SJSA1 (cell line): ENCODE measurements at regions not wholly inside any gene's neighbourhood (a gene's known extent, or its start where the extent isn't known, plus 50 kb on each side); places are given as distances from the start of the nearest gene placed in this dataset.
"Not testable (repeated sequence)": the region's sequence is repeated elsewhere in the genome, so short reads cannot be mapped to it uniquely, and the experiment has no call there.

Source experiments
- DNase-seq, 2 experiments: peaks; one replicate each; pipeline ENCODE4 v3.0.0-alpha.2; 2015 to 2020; ENCODE audit warnings: low spot score in 2 of 2, low read depth in 1 of 2
- H3K27ac ChIP-seq: fragments of 250-450 bp; sonication (Bioruptor Pico); 2 replicates; pipeline ENCODE4 v1.5.1; 2020; ENCODE audit warnings: mild to moderate bottlenecking, moderate library complexity
- H3K27me3 ChIP-seq: fragments of 250-450 bp; sonication (Bioruptor Pico); replicated peaks from 2 replicates; pipeline ENCODE4 v1.5.1; 2020; ENCODE audit warnings: mild to moderate bottlenecking, moderate library complexity
- H3K36me3 ChIP-seq: fragments of 250-450 bp; sonication (Bioruptor Pico); 2 replicates; pipeline ENCODE4 v1.5.1; 2020; ENCODE audit warnings: mild to moderate bottlenecking
- H3K4me1 ChIP-seq: fragments of 250-450 bp; sonication (Bioruptor Pico); replicated peaks from 2 replicates; pipeline ENCODE4 v1.6.1; 2021; ENCODE audit warnings: mild to moderate bottlenecking
- H3K4me3 ChIP-seq: fragments of 250-450 bp; sonication (Bioruptor Pico); 2 replicates; pipeline ENCODE4 v1.5.1; 2020; ENCODE audit warnings: mild to moderate bottlenecking
- H3K9me3 ChIP-seq: fragments of 250-450 bp; sonication (Bioruptor Pico); replicated peaks from 2 replicates; pipeline ENCODE4 v1.5.1; 2020; ENCODE audit warnings: mild to moderate bottlenecking

GRCh38 chr5:123294544-123294943, 128.7 kb downstream of the CEP120 start:
- Histone ChIP-seq H3K9me3 (peaks cover 7% of the 10 kb centered on the region; the same call in 1 of the 2 replicates), H3K36me3 (no peaks in the 10 kb centered on the region), H3K4me1 (peaks cover 20% of the 10 kb centered on the region), H3K27ac (no peak overlapping the region), H3K27me3 (peaks cover 4% of the 10 kb centered on the region; the same call in 1 of the 2 replicates), H3K4me3 (no peak overlapping the region)
- DNase-seq: no peak

- H3K36me3 ChIP-seq: no peaks in the 10 kb centered on the region
Measured at GRCh38 chr5:123289210-123289609, 134.0 kb downstream of the CEP120 start.

GRCh38 chr5:123287881-123288280, 135.3 kb downstream of the CEP120 start:
- Histone ChIP-seq H3K36me3 (no peaks in the 10 kb centered on the region), H3K27me3 (peaks cover 4% of the 10 kb centered on the region; the same call in 1 of the 2 replicates), H3K4me1 (peaks cover 18% of the 10 kb centered on the region), H3K4me3 (no peak overlapping the region), H3K27ac (no peak overlapping the region), H3K9me3 (no peaks in the 10 kb centered on the region)
- DNase-seq: no peak

More at GRCh38 chr5:123289210-123289609, 134.0 kb downstream of the CEP120 start:
- Histone ChIP-seq H3K27ac (no peak overlapping the region), H3K27me3 (peaks cover 4% of the 10 kb centered on the region; the same call in 1 of the 2 replicates), H3K4me1 (peaks cover 7% of the 10 kb centered on the region), H3K4me3 (no peak overlapping the region), H3K9me3 (no peaks in the 10 kb centered on the region)
- no peak for DNase-seq

- Histone ChIP-seq H3K4me1 (peaks cover 24% of the 10 kb centered on the region), H3K27me3 (peaks cover 4% of the 10 kb centered on the region; the same call in 1 of the 2 replicates), H3K36me3 (no peaks in the 10 kb centered on the region), H3K27ac (no peak overlapping the region), H3K9me3 (no peaks in the 10 kb centered on the region), H3K4me3 (no peak overlapping the region)
- DNase-seq: no peak
Measured at GRCh38 chr5:123286891-123287290, 136.3 kb downstream of the CEP120 start.

- peaks cover 4% of the 10 kb centered on the region; the same call in 1 of the 2 replicates for H3K27me3 ChIP-seq
- H3K36me3 ChIP-seq: no peaks in the 10 kb centered on the region
- H3K9me3 ChIP-seq: no peaks in the 10 kb centered on the region
- H3K4me3 ChIP-seq: no peak overlapping the region
- DNase-seq: peak; percentile 60 to 70
- H3K27ac ChIP-seq: no peak overlapping the region; the same call in 1 of the 2 replicates
- peaks cover 24% of the 10 kb centered on the region for H3K4me1 ChIP-seq
Measured at GRCh38 chr5:123285122-123286023, 137.8 kb downstream of the CEP120 start.

GRCh38 chr5:123283499-123283898, 139.7 kb downstream of the CEP120 start:
- Histone ChIP-seq H3K36me3 (no peaks in the 10 kb centered on the region), H3K27ac (no peak overlapping the region), H3K27me3 (no peaks in the 10 kb centered on the region), H3K4me3 (no peak overlapping the region), H3K4me1 (peaks cover 24% of the 10 kb centered on the region), H3K9me3 (no peaks in the 10 kb centered on the region)
- DNase-seq: peak in 1 of 2 experiments; percentile 22

- Histone ChIP-seq H3K4me3 (no peak overlapping the region), H3K36me3 (no peaks in the 10 kb centered on the region), H3K9me3 (no peaks in the 10 kb centered on the region), H3K27me3 (no peaks in the 10 kb centered on the region), H3K27ac (no peak overlapping the region), H3K4me1 (peaks cover 24% of the 10 kb centered on the region)
- peak in 1 of 2 experiments; percentile 55 for DNase-seq
Measured at GRCh38 chr5:123283031-123283430, 140.2 kb downstream of the CEP120 start.

- peaks cover 24% of the 10 kb centered on the region for H3K4me1 ChIP-seq
- DNase-seq: no peak
- H3K36me3 ChIP-seq: no peaks in the 10 kb centered on the region
- H3K27me3 ChIP-seq: no peaks in the 10 kb centered on the region
- H3K4me3 ChIP-seq: no peak overlapping the region
- no peak overlapping the region for H3K27ac ChIP-seq
- H3K9me3 ChIP-seq: no peaks in the 10 kb centered on the region
Measured at GRCh38 chr5:123282444-123282843, 140.8 kb downstream of the CEP120 start.

- H3K4me1 ChIP-seq: peaks cover 18% of the 10 kb centered on the region
- H3K27ac ChIP-seq, H3K9me3 ChIP-seq, DNase-seq, H3K27me3 ChIP-seq, H3K4me3 ChIP-seq, H3K36me3 ChIP-seq: not testable (repeated sequence)
Measured at GRCh38 chr5:123280854-123281253, 142.3 kb downstream of the CEP120 start.

GRCh38 chr5:123279136-123279535, 144.1 kb downstream of the CEP120 start:
- Histone ChIP-seq H3K4me3 (no peak overlapping the region), H3K36me3 (no peaks in the 10 kb centered on the region), H3K4me1 (peaks cover 17% of the 10 kb centered on the region), H3K9me3 (no peaks in the 10 kb centered on the region), H3K27me3 (0 out of 2 replicates have a peak, but pooled peaks cover 5% of the 10 kb centered on the region), H3K27ac (no peak overlapping the region)
- DNase-seq: no peak

- H3K27me3 ChIP-seq: 0 out of 2 replicates have a peak, but pooled peaks cover 5% of the 10 kb centered on the region
- H3K27ac ChIP-seq: no peak overlapping the region
- H3K9me3 ChIP-seq: no peaks in the 10 kb centered on the region
- H3K36me3 ChIP-seq: no peaks in the 10 kb centered on the region
- H3K4me1 ChIP-seq: peaks cover 10% of the 10 kb centered on the region
- no peak for DNase-seq
- no peak overlapping the region for H3K4me3 ChIP-seq
Measured at GRCh38 chr5:123278284-123278683, 144.9 kb downstream of the CEP120 start.

GRCh38 chr5:123273984-123274383, 149.2 kb downstream of the CEP120 start:
- Histone ChIP-seq H3K27ac (no peak overlapping the region), H3K4me1 (no peaks in the 10 kb centered on the region), H3K36me3 (no peaks in the 10 kb centered on the region), H3K9me3 (0 out of 2 replicates have a peak, but pooled peaks cover 2% of the 10 kb centered on the region), H3K27me3 (0 out of 2 replicates have a peak, but pooled peaks cover 5% of the 10 kb centered on the region), H3K4me3 (no peak overlapping the region)
- DNase-seq: no peak

GRCh38 chr5:123273095-123273494, 150.1 kb downstream of the CEP120 start:
- 0 out of 2 replicates have a peak, but pooled peaks cover 2% of the 10 kb centered on the region for H3K9me3 ChIP-seq
- no peaks in the 10 kb centered on the region for H3K36me3 ChIP-seq
- no peak overlapping the region for H3K4me3 ChIP-seq
- no peak for DNase-seq
- H3K27ac ChIP-seq: no peak overlapping the region
- no peaks in the 10 kb centered on the region for H3K4me1 ChIP-seq
- 0 out of 2 replicates have a peak, but pooled peaks cover 5% of the 10 kb centered on the region for H3K27me3 ChIP-seq

- Histone ChIP-seq H3K4me3 (no peak overlapping the region), H3K4me1 (no peaks in the 10 kb centered on the region), H3K27ac (no peak overlapping the region), H3K9me3 (0 out of 2 replicates have a peak, but pooled peaks cover 2% of the 10 kb centered on the region), H3K27me3 (no peaks in the 10 kb centered on the region), H3K36me3 (no peaks in the 10 kb centered on the region)
- no peak for DNase-seq
Measured at GRCh38 chr5:123269851-123270250, 153.4 kb downstream of the CEP120 start.
